ENCODE measurements at regions not wholly inside any gene's neighbourhood (a gene's known extent, or its start where the extent isn't known, plus 50 kb on each side); places are given as distances from the start of the nearest gene placed in this dataset.
A peak's percentile ranks its signal among the peaks of the same experiment; 100 is the strongest.

- FAIRE-seq = no peak
- no peaks in the 10 kb centered on the region for H3K27me3 ChIP-seq (ENCODE audit: control insufficient read depth in 2 of 2, insufficient read depth in 2 of 2, low read length in 2 of 2)
- ATAC-seq = no peak
- intact Hi-C loops (cut with micrococcal nuclease) = no loop called here
- no peaks in the 10 kb centered on the region for H3K9me3 ChIP-seq (replicated peaks; ENCODE audit: control insufficient read depth, insufficient read depth, low read depth, low read length)
- H3K27ac ChIP-seq (ENCODE audit: extremely low read depth, low read depth, low read length) = no peak overlapping the region
- no peak for TF ChIP-seq BRF2 (IDR thresholded peaks at IDR 0.05; ENCODE audit: borderline replicate concordance, insufficient read depth, insufficient read length)
- TF ChIP-seq RBM25 (IDR thresholded peaks at IDR 0.05; ENCODE audit: low read depth, low read length, severe bottlenecking) = peak; percentile 80
- TF ChIP-seq BCOR (IDR thresholded peaks at IDR 0.05) = peak; percentile 78
- TF ChIP-seq USF1 (CRISPR knock-in tag; IDR thresholded peaks at IDR 0.05) = no peak
- peak overlapping the region in 1 of 2 experiments; percentile 28; a peak in 1 of 4 replicates for H3K9ac ChIP-seq (ENCODE audit: insufficient read depth in 1 of 2, low read depth in 2 of 2, low read length in 2 of 2)
- POLR2A ChIA-PET = interaction anchor here (0.6 to 1.0 kb wide), 2 partner anchors 7 to 16 kb away, joined by 3 read pairs; no protein-coding TSS in a partner anchor
- no peak overlapping the region for H3K4me3 ChIP-seq
- H4K20me1 ChIP-seq (replicated peaks; ENCODE audit: control insufficient read depth, insufficient read depth, low read length) = no peaks in the 10 kb centered on the region
- no peak for DNase-seq (ENCODE audit: extremely low read depth in 1 of 4, low spot score in 3 of 4)
- WGBS (ENCODE audit: insufficient coverage, low coverage, missing lambda C conversion rate) = 53% methylated on average over 3 of the region's 6 CpGs
- no TSS peak for BruUV-seq (replicated peaks)
- H3K4me1 ChIP-seq (replicated peaks in 1 of 2; ENCODE audit: control insufficient read depth in 2 of 2, insufficient read depth in 2 of 2, low read length in 2 of 2) = peaks cover 0 to 42% of the 10 kb centered on the region in 2 experiments; a peak in 3 of 5 replicates
- H2AFZ ChIP-seq (ENCODE audit: low read depth, low read length) = no peak overlapping the region
- no peaks in the 10 kb centered on the region for H3K36me3 ChIP-seq (ENCODE audit: control insufficient read depth, insufficient read depth, low read length)
- H3K79me2 ChIP-seq (ENCODE audit: control insufficient read depth, insufficient read depth, low read length) = no peaks in the 10 kb centered on the region
- CTCF ChIA-PET (ENCODE audit: low intra/inter-chr PET ratio) = no interaction called here
- in situ Hi-C loops (cut with MboI) = no loop called here
- H3K4me2 ChIP-seq (ENCODE audit: insufficient read depth, low read length) = no peak overlapping the region
- no peaks in the 10 kb centered on the region for H3K9me1 ChIP-seq (ENCODE audit: control insufficient read depth, insufficient read depth, low read length)
These were observed 61.7 kb downstream of the DIO3 start for GRCh38 chr14:101623077-101623372.

Data from K562 (cell line).